DND-41 (cell line): ENCODE measurements at regions not wholly inside any gene's neighbourhood (a gene's known extent, or its start where the extent isn't known, plus 50 kb on each side); places are given as distances from the start of the nearest gene placed in this dataset.

Source experiments
- EZH2 ChIP-seq: IDR thresholded peaks from 3 replicates; pipeline ENCODE4 v1.6.1; 2012; ENCODE audit warnings: borderline replicate concordance, low read depth, mild to moderate bottlenecking, moderate library complexity, low read length, inconsistent platforms; ENCODE audit not compliant: severe bottlenecking
- TF ChIP-seq, protein P1 (sequence below): IDR thresholded peaks from 2 replicates; pipeline ENCODE4 v1.5.1; 2012; ENCODE audit warnings: borderline replicate concordance, low read length, moderate library complexity, mild to moderate bottlenecking; ENCODE audit not compliant: poor library complexity, severe bottlenecking; ENCODE audit errors: extremely low read depth

DNA sequence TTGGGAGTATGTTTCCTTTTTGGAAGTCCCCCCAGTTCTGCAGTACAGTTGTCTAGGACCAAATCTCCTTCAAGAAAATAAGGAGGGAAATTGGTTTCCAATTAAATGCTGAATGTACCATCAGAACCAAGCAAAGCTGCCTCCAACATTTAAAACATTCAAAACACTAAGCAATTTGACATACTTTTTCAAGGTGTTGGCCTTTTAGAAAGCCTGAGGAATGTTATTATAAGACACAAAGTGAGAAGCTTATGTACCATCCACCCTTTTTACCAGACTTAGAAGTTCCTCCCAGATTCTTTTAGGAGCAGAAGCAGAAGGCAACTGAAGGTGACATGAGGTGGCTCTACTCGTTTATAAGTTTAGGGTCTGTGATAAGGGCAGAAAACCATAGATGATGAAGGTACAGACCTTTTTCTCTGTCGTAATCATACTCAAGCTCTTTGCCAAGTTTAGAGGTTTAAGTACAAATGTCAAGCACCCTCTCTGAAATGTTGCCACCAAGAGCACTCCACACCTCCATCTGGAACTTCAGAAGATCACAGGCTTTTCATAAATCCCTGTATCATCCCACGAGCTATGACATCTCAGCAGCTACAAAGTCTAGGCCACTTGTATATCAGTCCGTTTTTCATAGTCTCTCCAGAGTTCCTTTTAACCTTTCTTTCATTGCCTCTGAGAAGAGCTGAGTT, 282.5 kb upstream of the THBS1 start:
- TF ChIP-seq EZH2, result no peak
- TF ChIP-seq, protein P1, sequence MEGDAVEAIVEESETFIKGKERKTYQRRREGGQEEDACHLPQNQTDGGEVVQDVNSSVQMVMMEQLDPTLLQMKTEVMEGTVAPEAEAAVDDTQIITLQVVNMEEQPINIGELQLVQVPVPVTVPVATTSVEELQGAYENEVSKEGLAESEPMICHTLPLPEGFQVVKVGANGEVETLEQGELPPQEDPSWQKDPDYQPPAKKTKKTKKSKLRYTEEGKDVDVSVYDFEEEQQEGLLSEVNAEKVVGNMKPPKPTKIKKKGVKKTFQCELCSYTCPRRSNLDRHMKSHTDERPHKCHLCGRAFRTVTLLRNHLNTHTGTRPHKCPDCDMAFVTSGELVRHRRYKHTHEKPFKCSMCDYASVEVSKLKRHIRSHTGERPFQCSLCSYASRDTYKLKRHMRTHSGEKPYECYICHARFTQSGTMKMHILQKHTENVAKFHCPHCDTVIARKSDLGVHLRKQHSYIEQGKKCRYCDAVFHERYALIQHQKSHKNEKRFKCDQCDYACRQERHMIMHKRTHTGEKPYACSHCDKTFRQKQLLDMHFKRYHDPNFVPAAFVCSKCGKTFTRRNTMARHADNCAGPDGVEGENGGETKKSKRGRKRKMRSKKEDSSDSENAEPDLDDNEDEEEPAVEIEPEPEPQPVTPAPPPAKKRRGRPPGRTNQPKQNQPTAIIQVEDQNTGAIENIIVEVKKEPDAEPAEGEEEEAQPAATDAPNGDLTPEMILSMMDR, result no peak
